HepG2 (cell line): ENCODE measurements at regions not wholly inside any gene's neighbourhood (a gene's known extent, or its start where the extent isn't known, plus 50 kb on each side); places are given as distances from the start of the nearest gene placed in this dataset.
A peak's percentile ranks its signal among the peaks of the same experiment; 100 is the strongest.

ENCODE experiments used
- ATF2 ChIP-seq: sonication (generic); formaldehyde crosslinking; IDR thresholded peaks from 2 replicates; pipeline ENCODE4 v1.4.0; 2020; ENCODE audit warnings: missing genetic modification reagents
- DRAP1 ChIP-seq: IDR thresholded peaks from 2 replicates; pipeline ENCODE4 v1.6.1; 2016; ENCODE audit warnings: missing genetic modification reagents, missing compliant biosample characterization
- HMGXB3 ChIP-seq: sonication (generic); formaldehyde crosslinking; IDR thresholded peaks from 2 replicates; pipeline ENCODE4 v1.4.0; 2020; ENCODE audit warnings: missing genetic modification reagents, borderline replicate concordance
- KAT8 ChIP-seq: IDR thresholded peaks from 2 replicates; pipeline ENCODE4 v1.6.1; 2016; ENCODE audit warnings: missing genetic modification reagents, missing compliant biosample characterization
- MTERF4 ChIP-seq: sonication (generic); formaldehyde crosslinking; IDR thresholded peaks from 2 replicates; pipeline ENCODE4 v1.8.0; 2023; ENCODE audit warnings: mild to moderate bottlenecking, missing genetic modification reagents
- NCOA2 ChIP-seq: sonication (generic); formaldehyde crosslinking; IDR thresholded peaks from 2 replicates; pipeline ENCODE4 v1.8.0; 2022; ENCODE audit warnings: inconsistent platforms
- NR2F1 ChIP-seq, 2 experiments: fragments of 450-650 bp in 1 of 2; formaldehyde crosslinking in 1 of 2; IDR thresholded peaks; 2 replicates each; pipeline versions ENCODE4 v1.5.0 to v1.6.1; 2016 to 2020; ENCODE audit warnings: mild to moderate bottlenecking in 1 of 2, missing compliant biosample characterization in 1 of 2, missing genetic modification reagents in 1 of 2, moderate library complexity in 1 of 2
- PAF1 ChIP-seq: IDR thresholded peaks from 2 replicates; pipeline ENCODE4 v1.6.1; 2016; ENCODE audit warnings: missing genetic modification reagents, missing compliant biosample characterization
- PCBP1 ChIP-seq: fragments of 200-400 bp; formaldehyde crosslinking; IDR thresholded peaks from 2 replicates; pipeline ENCODE4 v1.6.1; 2017; ENCODE audit warnings: mild to moderate bottlenecking, low read depth, low read length, borderline replicate concordance
- POLR2A ChIP-seq, 2 experiments: IDR thresholded peaks; 2 replicates each; pipeline ENCODE4 v1.6.1; 2011; ENCODE audit warnings: low read depth in 2 of 2, low read length in 2 of 2, mild to moderate bottlenecking in 1 of 2, moderate library complexity in 1 of 2; ENCODE audit not compliant: insufficient read depth in 1 of 2
- SALL1 ChIP-seq: sonication (generic); formaldehyde crosslinking; IDR thresholded peaks from 2 replicates; pipeline ENCODE4 v1.8.0; 2022; ENCODE audit warnings: mild to moderate bottlenecking, missing genetic modification reagents
- TBL1XR1 ChIP-seq: fragments of 150-350 bp; IDR thresholded peaks from 2 replicates; pipeline ENCODE4 v1.6.1; 2014; ENCODE audit warnings: borderline replicate concordance, low read length; ENCODE audit not compliant: partially characterized antibody
- ZBTB46 ChIP-seq: sonication (generic); formaldehyde crosslinking; IDR thresholded peaks from 2 replicates; pipeline ENCODE4 v1.4.0; 2020; ENCODE audit warnings: mild to moderate bottlenecking, missing genetic modification reagents, borderline replicate concordance
- ZFP37 ChIP-seq: sonication (generic); formaldehyde crosslinking; IDR thresholded peaks from 2 replicates; pipeline ENCODE4 v1.4.0; 2020; ENCODE audit warnings: missing genetic modification reagents, borderline replicate concordance
- ZNF232 ChIP-seq: sonication (generic); formaldehyde crosslinking; IDR thresholded peaks from 2 replicates; pipeline ENCODE4 v1.4.0; 2020; ENCODE audit warnings: missing genetic modification reagents, borderline replicate concordance
- ZNF331 ChIP-seq: sonication (generic); formaldehyde crosslinking; IDR thresholded peaks from 2 replicates; pipeline ENCODE4 v1.4.0; 2020; ENCODE audit warnings: missing genetic modification reagents
- ZNF652 ChIP-seq: IDR thresholded peaks from 2 replicates; pipeline ENCODE4 v1.6.1; 2016; ENCODE audit warnings: low read depth, borderline replicate concordance
- ZNF720 ChIP-seq: sonication (generic); formaldehyde crosslinking; IDR thresholded peaks from 2 replicates; pipeline ENCODE4 v1.4.0; 2020; ENCODE audit warnings: missing genetic modification reagents
- ZNF737 ChIP-seq: sonication (generic); formaldehyde crosslinking; IDR thresholded peaks from 2 replicates; pipeline ENCODE4 v1.5.0; 2020; ENCODE audit warnings: missing genetic modification reagents, mild to moderate bottlenecking, borderline replicate concordance

GRCh38 chr12:30508205-30508967 lies 187.3 kb downstream of the IPO8 start (continued):
- no peak for TF ChIP-seq POLR2A (IDR thresholded peaks at IDR 0.05; ENCODE audit: insufficient read depth in 1 of 2, low read depth in 2 of 2, low read length in 2 of 2)
- TF ChIP-seq MTERF4 = no peak
- TF ChIP-seq NCOA2 = peak; percentile 98
- peak; percentile 96 for TF ChIP-seq SALL1 (CRISPR knock-in tag)
- 0 out of 2 replicates have a peak, but pooled peaks have one; percentile 63 for TF ChIP-seq ZBTB46 (CRISPR knock-in tag)
- TF ChIP-seq ZNF737 (CRISPR knock-in tag) = no peak
- TF ChIP-seq ZNF331 (CRISPR knock-in tag) = 0 out of 2 replicates have a peak, but pooled peaks have one; percentile 58
- 0 out of 2 replicates have a peak, but pooled peaks have one; percentile 62 for TF ChIP-seq KAT8 (CRISPR knock-in tag)
- TF ChIP-seq HMGXB3 = peak; percentile 50; the same call in 1 of the 2 replicates
- peak; percentile 70 for TF ChIP-seq TBL1XR1
- peak; percentile 54; the same call in 1 of the 2 replicates for TF ChIP-seq ZNF232 (CRISPR knock-in tag)
- TF ChIP-seq ATF2 (CRISPR knock-in tag) = peak; percentile 86
- peak; percentile 27; the same call in 1 of the 2 replicates for TF ChIP-seq ZNF652 (CRISPR knock-in tag)
- peak in 1 of 2 experiments; percentile 46; a peak in 1 of 4 replicates for TF ChIP-seq NR2F1 (CRISPR knock-in tag; IDR thresholded peaks at IDR 0.05)
- peak; percentile 66; the same call in 1 of the 2 replicates for TF ChIP-seq DRAP1
- TF ChIP-seq PCBP1 = 0 out of 2 replicates have a peak, but pooled peaks have one; percentile 30
- TF ChIP-seq ZNF720 (CRISPR knock-in tag) = no peak
- no peak for TF ChIP-seq ZFP37 (CRISPR knock-in tag)
- TF ChIP-seq PAF1 (CRISPR knock-in tag) = no peak
